GM18520 (cell line): ENCODE measurements at regions not wholly inside any gene's neighbourhood (a gene's known extent, or its start where the extent isn't known, plus 50 kb on each side); places are given as distances from the start of the nearest gene placed in this dataset.

Experiments
- ATAC-seq: cut with Tn5 transposase; IDR thresholded peaks from one replicate; pipeline ENCODE4 v1.9.1; 2021; ENCODE audit not compliant: unreplicated experiment

DNA sequence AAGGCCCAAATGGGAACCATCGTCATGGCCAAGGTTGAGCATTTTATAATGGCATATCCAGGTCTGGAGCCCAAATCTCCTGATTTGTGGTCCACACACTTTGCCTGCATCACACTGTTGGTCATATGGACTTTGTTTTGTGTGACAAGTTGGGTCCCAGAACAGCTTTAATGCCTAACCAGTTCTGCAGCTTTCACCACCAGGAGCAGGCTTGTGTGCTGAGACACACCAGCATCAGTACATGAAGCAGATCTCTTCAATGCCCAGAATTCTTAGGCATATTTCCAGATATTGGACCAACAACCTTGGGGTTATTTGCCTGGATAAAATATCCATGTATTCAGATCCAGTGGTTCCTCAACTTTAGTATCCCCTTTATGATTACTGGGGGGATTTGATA, 371.3 kb downstream of the FBXW7 start:
- no peak for ATAC-seq

DNA sequence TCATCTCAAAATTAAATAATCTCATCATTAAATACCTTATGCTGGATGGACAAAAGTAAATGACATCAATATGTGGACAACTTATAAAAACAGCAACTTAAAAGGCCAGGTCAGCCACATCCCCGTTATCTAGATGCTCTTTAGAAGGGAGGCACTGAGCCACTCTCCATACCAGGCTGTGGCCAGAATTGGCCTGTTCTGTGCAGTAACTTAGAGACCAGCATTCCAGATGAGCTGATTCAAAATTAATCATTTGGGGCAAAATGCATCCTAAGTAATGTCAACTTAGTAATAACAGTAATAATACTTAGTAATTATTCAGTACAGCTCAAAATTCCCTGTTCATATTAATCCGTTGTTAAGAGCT, 373.6 kb downstream of the FBXW7 start:
- ATAC-seq, result no peak

DNA sequence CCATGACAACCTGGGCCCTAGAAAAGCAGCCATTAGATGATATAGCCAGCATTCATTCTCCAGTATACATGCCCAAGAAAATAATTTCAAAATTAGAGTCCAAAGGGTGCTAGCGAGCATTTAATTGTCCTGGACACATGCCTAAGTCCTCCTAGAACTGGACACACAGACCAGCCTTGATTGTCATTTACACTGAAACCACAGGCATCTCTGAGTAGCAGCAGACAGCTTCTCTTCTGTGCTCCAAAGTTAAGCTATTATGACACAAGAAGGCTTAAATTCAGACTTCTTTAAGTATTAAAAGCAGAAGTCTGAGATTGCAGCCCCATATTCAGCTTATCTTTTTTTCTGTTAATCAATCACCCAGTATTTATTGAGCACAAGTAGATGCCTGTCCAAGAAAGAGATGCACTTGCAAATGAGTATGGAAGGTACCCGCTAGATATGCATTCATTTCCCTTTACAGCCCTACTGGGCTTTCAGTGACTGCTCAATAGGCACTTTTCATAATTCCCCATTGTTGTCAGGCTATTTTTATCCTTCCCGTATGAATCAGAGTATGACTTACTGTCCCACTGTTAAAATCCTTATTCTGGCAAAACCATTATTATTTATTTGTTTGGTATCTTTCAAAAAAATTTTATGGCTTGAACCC, 374.1 kb downstream of the FBXW7 start:
- no peak for ATAC-seq

- ATAC-seq, result no peak
Measured at GRCh38 chr4:152160225-152160800, 375.6 kb downstream of the FBXW7 start.

GRCh38 chr4:152159773-152160172, 376.1 kb downstream of the FBXW7 start:
- no peak for ATAC-seq

GRCh38 chr4:152158225-152158624, 377.7 kb downstream of the FBXW7 start:
- ATAC-seq, result no peak

DNA sequence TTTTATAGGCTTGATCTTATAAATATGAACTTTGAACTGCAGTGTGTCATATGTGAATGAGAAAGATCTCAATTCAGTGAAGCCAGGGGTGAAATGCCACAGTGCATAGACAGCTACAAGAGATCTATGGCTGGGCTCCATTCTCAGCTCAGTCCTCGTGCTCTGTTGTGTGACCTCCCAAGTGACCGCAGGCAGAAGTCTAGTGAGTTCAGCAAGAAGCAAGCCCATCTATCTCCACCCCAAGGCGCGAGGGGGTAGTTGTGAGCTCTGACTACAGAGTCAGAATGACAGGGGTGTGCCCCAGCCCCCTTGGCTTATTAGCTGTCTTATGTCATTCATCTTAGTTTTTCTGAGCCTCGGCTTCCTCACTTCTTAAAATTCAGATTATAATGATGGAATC, 378.3 kb downstream of the FBXW7 start:
- ATAC-seq, result no peak

- ATAC-seq, result no peak
Measured at GRCh38 chr4:152156442-152156841, 379.4 kb downstream of the FBXW7 start.

GRCh38 chr4:152155070-152155469, 380.8 kb downstream of the FBXW7 start:
- ATAC-seq, result no peak

- no peak for ATAC-seq
Measured at GRCh38 chr4:152154433-152154832, 381.5 kb downstream of the FBXW7 start.

DNA sequence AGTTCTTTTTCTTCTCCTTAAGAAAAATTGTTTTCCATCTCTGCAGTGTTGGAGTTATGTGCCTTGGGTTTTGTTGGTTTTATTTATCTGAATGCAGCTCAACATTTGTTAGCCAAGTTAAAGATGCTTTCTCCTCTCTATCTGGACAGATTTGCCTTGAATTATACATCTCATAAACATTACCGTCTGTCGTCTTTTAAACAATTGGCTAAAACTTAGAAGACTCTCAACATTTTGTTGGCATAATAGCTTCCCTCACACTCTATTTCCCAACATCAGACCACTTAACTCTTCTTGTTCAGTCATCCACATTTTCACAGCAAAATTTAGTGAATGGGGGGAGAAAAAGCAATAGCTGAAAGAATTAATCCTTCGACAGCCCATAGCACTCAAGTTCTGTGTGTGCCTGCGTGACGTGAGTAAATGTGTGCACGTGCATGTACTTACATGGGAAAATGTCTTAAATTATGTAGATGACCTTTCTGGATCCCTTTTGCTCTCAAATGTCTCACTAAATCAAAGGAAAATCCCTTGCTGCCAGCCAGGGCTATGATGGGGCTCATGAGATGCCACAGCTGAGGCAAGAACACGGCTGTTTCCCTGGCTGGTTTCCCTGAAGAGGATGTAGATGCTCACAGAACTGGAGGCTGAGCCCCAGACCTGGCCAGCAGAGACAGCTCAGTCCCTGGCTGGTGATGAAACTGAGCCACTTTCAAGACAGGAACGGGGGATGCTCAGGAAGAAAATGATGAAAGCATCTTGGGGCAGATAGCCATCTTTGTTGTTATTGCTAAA, 382.2 kb downstream of the FBXW7 start:
- no peak for ATAC-seq

GRCh38 chr4:152150214-152150613, 385.7 kb downstream of the FBXW7 start:
- no peak for ATAC-seq

DNA sequence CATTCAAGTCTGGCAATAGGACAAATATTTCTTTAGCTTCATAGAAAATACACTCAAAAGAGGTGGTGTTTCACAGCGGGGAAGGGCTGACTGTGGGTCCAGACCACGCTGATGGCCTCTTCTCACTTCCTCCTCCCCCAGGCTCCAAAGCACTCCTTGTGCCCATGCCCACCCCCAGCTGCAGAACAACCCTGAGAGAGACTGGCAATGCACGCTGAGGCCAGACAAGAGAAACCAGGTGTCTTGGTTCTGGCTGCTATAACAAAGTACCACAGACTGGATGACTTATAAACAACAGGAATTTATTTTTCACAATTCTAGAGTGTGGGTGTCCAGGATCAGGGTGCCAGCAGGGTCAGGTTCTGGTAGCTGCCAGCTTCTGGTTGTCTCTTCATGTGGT, 386.1 kb downstream of the FBXW7 start:
- ATAC-seq, result no peak

- no peak for ATAC-seq
Measured at GRCh38 chr4:152148057-152148456, 387.2 kb upstream of the GATB start.

GRCh38 chr4:152146244-152146643, 385.4 kb upstream of the GATB start:
- no peak for ATAC-seq

GRCh38 chr4:152143806-152144205, 383.0 kb upstream of the GATB start:
- no peak for ATAC-seq

DNA sequence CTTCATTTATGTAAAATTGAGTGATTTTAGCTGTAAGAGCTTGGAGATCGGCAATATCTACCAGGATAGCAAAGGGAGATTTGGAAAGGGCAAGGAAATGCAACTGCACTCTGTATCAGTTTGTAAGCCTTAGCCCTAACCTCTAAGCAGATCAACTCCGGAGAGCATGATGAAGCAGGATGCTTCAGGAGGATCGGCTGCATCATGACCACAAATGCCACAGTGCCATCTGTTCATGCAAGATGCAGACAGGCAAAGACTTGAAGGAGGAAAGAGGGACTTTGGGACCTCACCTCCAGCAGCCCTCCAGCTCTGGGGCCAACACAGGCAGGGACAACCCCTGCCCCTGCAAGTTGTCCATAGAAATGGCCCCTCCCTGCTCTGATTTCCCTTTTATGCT, 377.6 kb upstream of the GATB start:
- ATAC-seq, result no peak

- ATAC-seq, result no peak
Measured at GRCh38 chr4:152132776-152133175, 372.0 kb upstream of the GATB start.

- ATAC-seq, result no peak
Measured at GRCh38 chr4:152128356-152128755, 367.5 kb upstream of the GATB start.

DNA sequence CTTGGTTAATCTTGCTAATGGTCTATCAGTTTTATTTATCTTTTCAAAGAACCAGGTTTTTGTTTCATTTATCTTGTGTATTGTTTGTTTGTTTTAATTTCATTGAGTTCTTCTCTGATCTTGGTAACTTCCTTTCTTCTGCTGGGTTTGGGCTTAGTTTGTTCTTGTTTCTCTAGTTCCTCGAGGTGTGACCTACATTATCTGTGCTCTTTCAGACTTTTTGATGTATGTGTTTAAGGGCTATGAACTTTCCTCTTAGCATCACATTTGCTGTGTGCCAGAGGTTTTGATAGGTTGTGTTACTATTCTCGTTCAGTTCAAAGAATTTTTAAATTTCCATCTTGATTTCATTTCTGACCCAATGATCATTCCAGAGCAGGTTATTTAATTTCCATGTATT, 365.4 kb upstream of the GATB start:
- no peak for ATAC-seq

DNA sequence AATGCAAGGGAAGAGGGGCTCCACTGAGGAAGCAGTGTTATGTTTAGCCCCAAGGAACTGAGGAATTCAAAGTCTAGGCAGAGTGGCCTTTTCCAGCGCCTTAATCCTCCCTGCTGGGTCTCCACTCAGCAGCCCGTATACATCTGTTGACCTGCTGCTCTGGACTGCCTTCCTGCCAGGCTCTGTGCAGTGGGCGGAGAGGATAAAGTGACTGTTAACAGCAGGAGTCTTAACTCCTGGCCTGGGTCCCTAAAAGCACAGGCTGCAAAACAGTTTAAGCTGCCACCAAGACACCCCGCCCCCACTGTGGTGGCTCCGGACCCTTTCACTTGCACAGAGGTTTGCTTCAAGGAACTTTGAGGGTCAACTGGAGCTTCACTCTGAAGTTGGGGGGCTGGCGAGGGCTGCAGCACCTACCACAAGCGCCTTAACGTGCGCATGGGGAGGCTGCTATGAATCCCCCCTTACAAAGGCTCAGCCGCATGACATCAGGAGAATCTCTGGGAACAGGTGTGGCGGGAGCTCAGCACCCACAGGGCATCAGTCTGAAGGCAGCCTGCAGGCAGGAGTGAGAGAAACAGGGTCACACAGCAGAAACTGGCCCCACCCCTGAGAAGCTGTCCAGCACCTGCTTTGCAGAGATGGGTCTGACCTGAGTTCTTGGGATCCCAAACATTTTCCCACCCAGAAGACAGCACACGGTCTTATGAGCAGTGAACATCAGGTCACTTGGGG, 358.2 kb upstream of the GATB start:
- ATAC-seq, result no peak
